D341Med (cell line): ENCODE measurements at regions not wholly inside any gene's neighbourhood (a gene's known extent, or its start where the extent isn't known, plus 50 kb on each side); places are given as distances from the start of the nearest gene placed in this dataset.
"Not testable (repeated sequence)": the region's sequence is repeated elsewhere in the genome, so short reads cannot be mapped to it uniquely, and the experiment has no call there.

ENCODE experiments used
- DNase-seq: peaks from one replicate; pipeline ENCODE4 v3.0.0; 2012; ENCODE audit warnings: low spot score

DNA sequence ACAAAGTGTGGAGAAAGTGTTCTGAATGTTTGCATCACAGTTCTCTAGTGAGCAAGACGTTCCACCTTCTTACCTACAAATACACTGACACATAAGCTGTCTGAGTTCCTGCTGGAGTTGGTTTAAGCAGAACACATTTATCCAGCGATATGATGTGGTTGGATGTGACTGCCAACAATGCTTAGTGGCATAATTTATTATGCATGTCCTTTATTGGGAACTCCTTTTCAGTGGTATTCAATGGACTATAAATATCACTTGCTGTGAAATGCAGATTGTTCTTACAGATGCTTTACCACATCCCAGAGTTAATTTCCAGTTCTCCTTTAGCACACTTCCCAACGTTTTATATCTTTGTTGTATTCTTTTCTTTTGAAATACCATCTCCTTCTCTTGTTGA lies 222.2 kb downstream of the LURAP1L start:
- DNase-seq, result no peak

DNA sequence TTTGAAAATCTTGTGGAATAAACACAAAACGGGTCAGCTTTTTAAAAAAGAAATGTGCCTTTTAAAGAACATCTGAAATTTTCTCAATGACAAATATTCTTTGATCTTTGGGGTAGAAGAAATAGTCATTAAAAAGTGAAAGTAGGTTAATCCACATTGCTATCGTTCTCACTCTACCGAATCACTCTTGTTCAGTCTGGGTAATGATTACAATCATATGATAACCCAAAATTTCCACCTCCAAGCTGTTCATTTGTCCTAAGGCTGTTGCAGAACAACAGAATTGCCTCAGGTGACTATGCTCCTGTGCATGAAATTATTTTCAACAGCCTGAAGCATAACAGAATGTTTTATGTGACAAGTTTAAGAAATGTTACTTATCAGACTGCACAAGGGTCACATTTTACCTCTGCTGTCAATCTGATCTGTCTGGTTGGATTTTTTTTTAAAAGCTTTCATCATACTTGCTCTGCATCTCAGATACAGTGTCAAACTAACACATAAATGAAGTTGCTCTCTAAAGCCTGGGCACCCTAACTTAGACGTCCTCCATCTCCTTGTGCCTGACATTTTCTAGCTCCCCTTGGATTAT lies 227.3 kb downstream of the LURAP1L start:
- no peak for DNase-seq

DNA sequence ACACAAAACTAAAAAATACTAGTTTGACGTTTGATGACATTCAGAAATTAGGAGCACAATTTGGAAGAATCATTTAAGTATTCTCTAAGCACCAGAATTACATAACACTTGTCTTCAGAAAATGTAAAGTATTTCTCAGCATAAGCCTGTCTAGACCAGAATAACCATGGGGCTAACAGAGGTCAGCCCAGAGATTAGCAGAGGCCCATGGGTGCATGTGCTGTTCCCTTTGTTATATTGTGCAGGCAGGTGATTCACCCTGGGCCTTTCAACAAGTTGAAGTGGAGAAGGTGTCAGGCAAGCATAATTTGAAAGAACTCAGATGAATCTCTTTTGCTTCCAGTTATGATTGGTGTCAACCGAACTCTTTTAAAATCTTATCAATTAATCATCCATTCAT lies 227.9 kb downstream of the LURAP1L start:
- no peak for DNase-seq

DNA sequence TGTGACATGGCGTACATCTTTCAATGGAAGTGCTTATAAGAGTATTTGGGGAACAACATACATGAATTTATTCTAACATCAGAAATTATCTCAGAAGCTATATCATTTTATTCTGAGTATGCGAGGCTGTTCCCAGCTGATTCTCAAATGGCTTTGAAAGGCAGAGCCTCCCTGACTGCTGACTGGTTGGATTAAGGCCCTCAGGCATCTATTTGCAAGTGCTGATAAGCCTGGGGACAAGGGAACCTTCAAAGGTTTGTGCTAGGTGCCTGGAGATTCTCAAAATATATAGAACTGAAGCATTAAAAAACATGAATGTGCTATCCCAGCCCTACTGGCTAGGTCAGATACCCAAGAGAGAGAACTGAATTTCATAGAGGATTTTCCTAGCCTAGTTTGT lies 235.1 kb downstream of the LURAP1L start:
- no peak for DNase-seq

DNA sequence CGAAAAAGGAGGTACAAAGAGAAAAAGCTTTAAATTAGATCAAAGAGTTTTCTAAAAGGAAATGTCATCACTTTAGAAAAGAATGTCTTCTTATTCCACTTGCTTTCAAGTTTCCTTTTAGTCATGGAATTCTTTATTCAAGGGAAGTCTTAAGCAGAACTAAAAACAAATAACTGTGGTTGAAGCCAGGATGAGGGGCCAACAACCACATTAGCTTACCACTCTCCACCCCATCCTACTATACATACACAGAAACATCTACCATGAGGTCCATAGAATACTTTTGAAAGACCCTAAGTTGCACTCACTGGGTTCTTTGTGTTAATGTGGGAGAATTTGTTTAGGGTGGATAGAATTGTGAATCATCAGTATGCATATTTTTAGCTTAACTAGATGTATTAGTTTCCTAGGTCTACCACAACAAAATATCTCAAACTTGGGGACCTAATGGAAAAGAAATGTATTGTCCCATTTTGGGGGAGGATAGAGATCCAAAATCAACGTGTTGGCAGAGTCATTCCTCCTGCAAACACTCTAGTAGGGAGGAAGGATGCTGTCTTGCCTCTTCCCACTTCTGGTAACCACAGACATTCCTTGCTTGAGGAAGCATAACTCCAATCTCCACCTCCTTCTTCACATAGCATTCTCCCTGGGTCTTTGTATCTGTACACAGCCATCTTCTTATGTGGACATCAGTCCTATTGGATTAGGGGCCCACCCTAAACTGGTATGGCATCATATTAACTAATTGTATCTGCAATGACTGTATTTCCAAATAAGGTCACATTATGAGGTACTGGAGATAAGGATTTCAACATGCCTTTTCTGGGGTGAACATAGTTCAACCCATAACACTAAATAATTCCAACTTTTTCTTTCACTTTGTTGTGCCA lies 239.4 kb downstream of the LURAP1L start:
- no peak for DNase-seq

DNA sequence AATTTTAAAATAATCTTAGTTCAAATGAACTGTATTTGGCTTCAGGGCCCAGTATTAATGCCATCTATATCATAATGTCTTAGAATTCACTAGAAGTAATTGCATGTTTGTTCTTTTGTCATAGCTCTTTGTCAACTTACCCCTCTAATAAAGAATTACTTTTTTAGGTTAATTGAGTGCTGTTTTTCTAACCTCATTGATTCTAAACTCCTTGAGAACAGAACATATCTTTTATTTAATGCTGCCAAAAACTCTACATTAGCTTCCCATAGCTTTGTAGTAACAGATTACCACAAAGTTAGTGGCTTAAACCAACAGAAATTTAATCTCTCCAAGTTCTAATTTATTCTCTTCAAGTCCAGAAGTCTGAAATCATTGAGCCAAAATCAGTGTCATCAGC lies 242.4 kb downstream of the LURAP1L start:
- DNase-seq, result no peak

DNA sequence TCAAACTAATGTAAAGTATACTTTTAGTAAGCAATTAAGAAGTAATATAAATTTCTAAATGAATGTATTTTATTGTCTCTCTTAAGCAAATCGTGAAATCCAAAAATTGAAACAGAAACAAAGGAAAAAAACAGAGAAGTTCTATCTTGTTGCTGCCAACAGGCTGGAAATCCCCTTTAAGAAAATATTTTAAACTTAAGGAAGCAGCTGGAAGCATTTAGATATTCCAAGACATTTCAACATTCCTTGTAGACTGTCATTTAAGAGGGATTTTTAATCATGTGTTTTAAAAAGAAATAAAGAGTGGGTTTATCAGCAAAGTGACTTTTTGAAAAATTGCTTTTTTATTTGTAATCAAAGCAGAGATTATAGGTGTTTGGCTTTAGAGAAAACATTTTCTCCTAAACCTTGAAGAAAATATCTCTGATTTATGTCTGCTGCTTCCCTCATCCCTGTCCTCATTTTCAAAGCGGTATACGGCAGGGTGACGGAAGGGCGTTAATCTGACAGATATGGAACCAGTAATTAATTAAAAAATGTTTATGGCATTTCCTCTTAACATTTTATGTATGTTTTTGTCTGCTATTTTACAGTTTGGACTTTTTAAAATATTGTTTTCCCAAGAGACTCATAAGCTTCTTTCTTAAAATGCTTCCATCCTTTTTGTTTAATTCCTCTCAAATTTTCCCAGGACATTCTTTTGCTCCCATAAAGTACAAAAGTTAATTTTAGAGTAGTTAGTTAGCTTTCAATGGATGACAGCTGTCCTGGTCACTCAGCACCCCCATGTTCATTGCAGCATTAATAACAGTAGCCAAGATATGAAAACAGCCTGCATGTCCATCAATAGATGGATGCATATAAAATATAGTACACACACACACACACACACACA lies 245.6 kb downstream of the LURAP1L start:
- no peak for DNase-seq

DNA sequence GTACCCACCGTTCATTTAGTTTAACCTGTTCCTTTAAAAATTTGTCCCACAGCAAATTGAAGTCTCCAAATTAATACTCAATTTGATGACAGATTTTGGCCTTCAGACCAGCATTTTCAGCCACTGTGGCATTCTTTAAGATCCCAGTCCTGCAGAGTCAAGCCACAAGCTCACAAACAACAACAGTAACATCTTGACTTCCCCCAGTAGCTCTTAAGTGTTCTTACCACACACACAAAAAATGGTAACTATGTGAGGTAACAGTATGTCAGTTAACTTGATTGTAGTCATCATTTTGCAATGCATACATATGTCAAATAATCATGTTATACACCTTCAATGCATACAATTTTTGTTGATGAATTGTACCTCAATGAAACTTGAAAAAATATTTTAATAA lies 247.9 kb downstream of the LURAP1L start:
- DNase-seq, result no peak

DNA sequence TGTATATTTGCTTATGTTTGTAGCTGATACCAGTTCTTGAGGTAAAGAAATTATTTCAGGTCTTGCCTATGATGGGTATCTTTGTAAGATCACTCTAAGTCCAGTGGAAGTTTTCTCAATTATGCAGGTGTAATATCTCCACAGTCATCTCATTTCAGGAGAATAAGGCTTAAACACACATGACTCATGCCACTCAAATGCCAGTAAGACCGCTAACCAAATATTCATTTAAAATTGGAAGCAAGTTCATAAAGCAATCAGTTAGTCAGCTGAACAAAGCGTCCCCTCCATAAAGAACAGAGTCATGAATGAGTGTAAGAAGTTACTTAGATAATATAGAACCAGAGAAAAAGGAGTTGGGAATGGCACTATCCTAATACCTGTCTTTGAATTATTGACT lies 248.7 kb downstream of the LURAP1L start:
- no peak for DNase-seq

DNA sequence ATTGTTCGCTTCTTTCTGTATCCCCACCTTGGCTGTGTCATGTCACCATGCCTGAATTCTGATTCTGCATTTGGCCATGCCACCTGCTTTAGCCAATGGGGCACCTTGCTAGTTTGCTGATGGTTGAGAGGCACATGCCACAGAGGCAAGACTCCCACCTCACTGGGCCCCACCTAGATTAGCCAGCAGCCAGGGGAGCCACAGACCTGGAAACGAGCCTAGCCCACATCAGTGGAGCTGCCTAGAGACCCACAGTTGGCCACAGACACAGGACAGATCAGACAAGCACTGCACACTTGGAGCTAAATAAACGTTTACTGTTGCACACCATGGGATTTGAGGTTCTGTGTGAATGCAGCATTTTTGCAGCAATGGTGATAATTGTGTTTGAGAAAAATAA lies 252.1 kb downstream of the LURAP1L start:
- no peak for DNase-seq

DNA sequence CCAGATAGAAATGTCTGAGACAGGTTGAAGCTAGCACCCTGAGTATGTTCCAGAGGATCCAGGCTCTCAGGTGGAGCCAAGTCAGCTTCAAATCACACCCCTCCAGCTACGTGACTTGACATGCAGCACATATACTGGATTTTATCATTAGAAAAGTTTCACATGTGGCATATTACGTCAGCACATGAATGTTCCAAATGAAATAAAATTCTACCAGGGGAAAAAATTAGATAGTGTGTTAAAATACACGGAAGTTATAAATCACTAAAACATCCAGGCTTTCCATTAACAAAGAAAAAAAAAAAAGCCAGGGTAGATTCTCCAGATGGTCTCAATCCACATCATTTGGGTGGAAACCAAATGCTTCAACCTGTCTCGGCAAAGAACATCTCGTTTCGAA lies 251.6 kb downstream of the MPDZ start:
- DNase-seq, result no peak

DNA sequence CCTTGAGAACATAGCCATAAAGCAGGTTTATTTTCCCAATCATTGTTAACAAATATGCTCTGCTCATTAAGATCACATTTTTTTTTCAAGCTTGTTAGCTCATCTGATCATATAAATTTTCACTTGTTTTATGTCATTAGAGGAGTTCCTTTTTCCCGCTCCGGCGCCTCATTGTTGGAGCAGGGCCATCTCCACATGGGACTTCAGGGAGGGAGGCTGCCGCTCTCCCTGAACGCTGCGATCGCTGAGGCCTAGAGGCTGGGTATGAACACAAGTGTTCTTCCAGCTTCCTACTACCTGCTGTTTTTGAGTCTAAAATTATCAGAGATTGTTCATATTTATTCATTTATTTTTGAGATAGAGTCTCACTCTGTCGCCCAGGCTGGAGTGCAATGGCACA lies 246.9 kb downstream of the MPDZ start:
- DNase-seq, result no peak

DNA sequence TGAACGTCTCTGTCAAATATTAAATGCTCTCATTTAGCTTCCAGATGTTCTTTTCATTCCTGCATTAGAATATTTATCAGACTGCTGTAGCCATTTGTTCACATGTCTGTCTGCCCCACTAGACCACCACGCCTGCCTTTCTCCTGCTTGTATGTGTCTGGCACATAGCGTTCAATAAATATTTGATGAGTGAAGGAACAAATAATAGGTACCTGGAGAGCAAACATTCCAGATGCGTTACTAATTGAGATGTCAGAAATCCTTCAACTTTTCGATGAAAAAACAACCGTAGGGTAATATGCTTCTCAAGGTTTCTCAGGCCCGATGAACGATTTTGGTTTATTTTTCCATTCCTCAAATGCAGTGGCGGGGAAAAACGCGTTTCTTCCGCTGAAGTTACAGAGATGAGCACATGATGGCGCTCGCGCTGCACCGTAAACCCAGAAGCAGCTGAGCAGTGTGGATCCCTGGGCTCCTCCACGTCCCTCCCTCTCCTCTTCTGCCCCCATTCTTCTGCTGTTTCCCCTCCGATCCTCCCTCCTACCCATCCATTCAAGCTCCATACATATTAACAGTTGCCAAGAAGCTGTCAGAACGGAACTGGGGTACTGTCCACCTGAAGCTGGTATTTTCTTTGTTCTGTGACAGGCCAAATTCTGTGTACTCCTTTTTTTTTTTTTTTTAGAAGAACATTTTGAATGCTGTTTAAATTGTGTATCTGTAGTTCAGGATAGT lies 245.4 kb downstream of the MPDZ start:
- peak; percentile 88 for DNase-seq

DNA sequence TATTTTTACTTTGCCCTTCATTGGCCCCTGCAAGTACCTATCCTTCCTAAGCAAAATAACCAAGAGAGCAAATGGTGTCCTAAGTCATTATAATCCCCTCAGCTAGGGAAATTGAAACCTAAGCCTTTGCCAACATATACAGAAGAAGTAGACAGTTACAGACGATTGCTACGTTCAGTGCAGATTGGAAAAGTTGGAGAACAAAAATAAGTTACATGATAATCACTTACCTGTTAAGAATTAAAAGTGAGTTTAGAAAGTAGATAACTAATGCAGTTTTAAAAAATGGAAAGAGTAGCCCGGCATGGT lies 244.8 kb downstream of the MPDZ start:
- no peak for DNase-seq

DNA sequence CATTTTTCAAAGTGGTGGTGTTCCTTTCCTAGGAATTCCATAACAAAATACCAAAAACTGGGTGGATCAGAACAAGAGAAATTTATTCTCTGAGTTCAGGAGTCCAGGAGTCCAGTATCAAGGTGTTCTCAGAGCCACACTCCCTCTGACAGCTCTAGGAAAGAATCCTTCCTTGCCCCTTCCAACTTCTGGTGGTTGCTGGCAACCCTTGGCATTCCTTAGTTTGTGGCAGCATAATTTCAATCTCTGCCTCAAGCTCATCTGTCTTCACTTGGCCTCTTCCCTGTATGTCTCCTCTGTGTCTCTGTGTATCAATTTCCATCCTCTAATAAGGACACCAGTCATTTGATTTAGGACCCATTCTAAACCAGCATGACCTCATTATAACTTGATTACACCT lies 243.7 kb downstream of the MPDZ start:
- no peak for DNase-seq

DNA sequence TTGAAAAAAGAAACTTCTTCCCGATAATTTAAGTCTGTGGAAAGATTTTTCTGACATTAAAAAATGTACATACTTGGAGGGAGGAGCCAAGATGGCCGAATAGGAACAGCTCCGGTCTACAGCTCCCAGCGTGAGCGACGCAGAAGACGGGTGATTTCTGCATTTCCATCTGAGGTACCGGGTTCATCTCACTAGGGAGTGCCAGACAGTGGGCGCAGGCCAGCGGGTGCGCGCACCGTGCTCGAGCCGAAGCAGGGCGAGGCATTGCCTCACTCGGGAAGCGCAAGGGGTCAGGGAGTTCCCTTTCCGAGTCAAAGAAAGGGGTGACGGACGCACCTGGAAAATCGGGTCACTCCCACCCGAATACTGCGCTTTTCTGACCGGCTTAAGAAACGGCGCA lies 241.7 kb downstream of the MPDZ start:
- not testable (repeated sequence) for DNase-seq

DNA sequence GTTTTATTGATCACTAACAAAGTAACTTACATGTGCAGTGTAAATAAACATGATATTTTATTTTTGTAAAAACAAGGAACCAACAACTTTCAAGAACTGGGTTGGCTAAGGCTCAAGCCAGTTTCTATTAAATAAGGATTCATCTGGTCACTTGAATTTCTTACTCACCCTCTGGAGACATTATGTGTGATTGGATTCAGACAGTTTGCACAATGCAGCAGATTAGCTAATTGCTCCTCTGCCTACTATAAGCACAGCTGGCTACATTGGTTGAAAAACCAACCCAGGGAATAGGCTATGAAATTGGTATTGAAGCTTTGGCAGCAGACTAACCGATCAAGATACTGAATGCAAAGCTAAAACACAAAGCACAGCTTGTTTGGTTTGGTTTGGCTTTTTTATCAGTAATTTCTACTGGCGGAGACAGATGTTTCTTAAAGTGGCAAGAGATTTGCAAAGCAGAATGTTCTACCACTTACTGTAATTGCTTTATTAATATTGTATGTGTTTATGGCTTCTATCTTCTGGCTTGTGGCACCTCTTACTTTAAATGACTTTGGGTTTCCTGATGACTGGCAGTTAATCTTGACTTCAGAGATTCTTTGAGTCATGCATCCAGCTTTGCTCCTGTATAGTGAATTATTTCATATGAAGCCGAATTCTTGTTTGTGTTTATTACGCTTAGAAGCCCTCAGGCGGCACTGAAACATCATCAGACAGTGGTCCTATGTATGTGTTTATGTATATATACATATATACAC lies 231.5 kb downstream of the MPDZ start:
- peak; percentile 46 for DNase-seq

DNA sequence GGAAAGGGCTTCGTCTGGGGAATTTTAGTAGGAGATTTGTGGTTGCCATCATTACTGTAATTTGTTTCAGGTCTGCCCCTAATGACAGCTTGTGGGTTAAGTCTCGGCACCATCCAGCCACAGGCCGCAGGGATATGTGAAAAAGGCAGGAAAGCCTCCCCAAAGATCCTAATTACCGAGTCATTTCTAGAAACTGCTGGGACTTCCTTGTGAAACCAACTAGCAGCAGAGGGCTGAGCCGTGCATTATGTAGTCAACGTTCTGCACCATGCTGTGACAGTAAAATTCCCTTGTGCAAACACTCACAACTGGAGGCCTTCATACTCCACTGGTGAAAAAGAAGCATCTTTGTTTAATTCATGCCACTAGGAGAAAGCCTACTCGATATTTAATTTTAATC lies 230.3 kb downstream of the MPDZ start:
- peak; percentile 33 for DNase-seq

DNA sequence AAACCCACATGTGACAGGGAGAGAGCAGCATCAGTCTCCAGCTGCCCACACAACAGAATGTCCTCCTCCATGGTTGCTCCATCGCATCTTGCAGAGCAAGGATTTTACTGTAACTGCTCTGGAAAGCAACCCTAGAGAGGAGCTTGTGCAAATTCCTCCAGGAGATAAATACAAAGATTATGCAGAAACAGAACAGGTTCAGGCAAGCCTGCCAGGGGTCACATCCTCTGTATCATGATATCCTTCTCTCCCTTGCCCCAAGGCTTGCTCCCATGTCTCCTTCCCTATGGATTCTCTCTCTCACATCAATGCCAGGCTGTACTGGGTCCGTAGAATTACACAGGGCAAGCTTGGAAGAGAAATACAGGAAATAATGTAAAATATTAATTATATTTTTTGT lies 226.0 kb downstream of the MPDZ start:
- no peak for DNase-seq

DNA sequence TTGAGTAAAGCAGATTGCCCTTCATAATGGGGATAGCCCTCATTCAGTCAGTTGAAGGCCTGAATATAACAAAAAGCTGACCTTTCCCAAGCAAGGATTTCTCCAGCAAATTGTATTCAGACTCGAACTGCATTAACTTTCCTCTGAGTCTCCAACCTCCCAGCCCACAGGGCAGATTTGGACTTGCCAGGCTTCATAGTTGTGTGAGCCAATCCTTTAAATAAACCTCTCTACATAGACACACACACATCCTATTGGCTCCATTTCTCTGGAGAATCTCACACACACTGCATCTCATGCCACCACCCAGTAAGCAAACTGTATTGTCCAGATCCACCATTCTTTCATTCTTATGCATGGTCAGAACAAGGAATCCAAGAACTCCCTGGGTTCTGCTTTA lies 225.1 kb downstream of the MPDZ start:
- no peak for DNase-seq
